HepG2 (cell line): ENCODE measurements at regions not wholly inside any gene's neighbourhood (a gene's known extent, or its start where the extent isn't known, plus 50 kb on each side); places are given as distances from the start of the nearest gene placed in this dataset.

Experiments
- ATAC-seq: fragments of 200-7000 bp; cut with Tn5 transposase; 3 replicates; pipeline ENCODE4 v1.9.1; 2020; ENCODE audit warnings: mild to moderate bottlenecking, moderate library complexity
- BruUV-seq: library from RNA; stranded (reverse); fragments of 400-500 nt; replicated peaks from 2 replicates; lab custom pipeline; 2021; lab: Mats Ljungman, UMichigan
- CTCF ChIA-PET: fragments of 300-600 bp; formaldehyde crosslinking; extraction: SDS; loops from one replicate; lab custom pipeline; 2021; ENCODE audit warnings: low total read pairs, inconsistent platforms, low intra/inter-chr PET ratio; lab: Yijun Ruan, JAX
- POLR2A ChIA-PET: fragments of 350-600 bp; sonication (Branson Sonifier 250); formaldehyde crosslinking; loops from one replicate; lab custom pipeline; 2020; ENCODE audit warnings: antibody characterized with exemption, inconsistent platforms; lab: Yijun Ruan, JAX
- DNase-seq: peaks from one replicate; pipeline ENCODE4 v3.0.0-alpha.2; 2015; ENCODE audit warnings: low spot score
- FAIRE-seq: peaks from 3 replicates; lab custom pipeline; 2011; peaks lifted over from hg19 to GRCh38; lab: Jason Lieb, UNC
- H2AFZ ChIP-seq: one replicate; pipeline ENCODE4 v1.6.1; 2011; ENCODE audit warnings: low read length, inconsistent platforms
- H3K27ac ChIP-seq: fragments of 300-600 bp; 3 replicates; pipeline ENCODE4 v1.8.0; 2011; ENCODE audit warnings: mixed run types, mild to moderate bottlenecking, mixed read lengths, low read length, inconsistent platforms; ENCODE audit not compliant: insufficient read depth; ENCODE audit errors: extremely low read length
- H3K27me3 ChIP-seq, 2 experiments: fragments of 200-600 bp in 1 of 2; 2 replicates in 1 of 2; 3 replicates in 1 of 2; pipeline versions ENCODE4 v1.6.0 to v1.8.0; 2011; ENCODE audit warnings: low read length in 2 of 2, mild to moderate bottlenecking in 2 of 2, moderate library complexity in 2 of 2, inconsistent platforms in 1 of 2; ENCODE audit not compliant: insufficient read depth in 2 of 2, control insufficient read depth in 1 of 2
- H3K36me3 ChIP-seq, 2 experiments: fragments of 200-600 bp in 1 of 2; replicated peaks in 1 of 2; 2 replicates in 1 of 2; 3 replicates in 1 of 2; pipeline versions ENCODE4 v1.5.1 to v1.8.0; 2011; ENCODE audit warnings: low read length in 2 of 2, inconsistent platforms in 1 of 2; ENCODE audit not compliant: insufficient read depth in 2 of 2, control insufficient read depth in 1 of 2
- H3K4me1 ChIP-seq: 2 replicates; pipeline ENCODE4 v1.5.1; 2012; ENCODE audit warnings: low read length, inconsistent platforms; ENCODE audit not compliant: insufficient read depth
- H3K4me2 ChIP-seq: 2 replicates; pipeline ENCODE4 v1.6.0; 2011; ENCODE audit warnings: low read depth, low read length, inconsistent platforms
- H3K4me3 ChIP-seq, 3 experiments: fragments of 200-600 bp in 1 of 3; sonication (generic), shearing (Covaris generic) in 1 of 3; replicated peaks in 1 of 3; 2 replicates each; pipeline ENCODE4 v1.5.1; 2011 to 2016; ENCODE audit warnings: low read length in 3 of 3, inconsistent platforms in 2 of 3, low read depth in 2 of 3, mild to moderate bottlenecking in 2 of 3, control low read depth in 1 of 3, mixed read lengths in 1 of 3; ENCODE audit not compliant: insufficient read depth in 1 of 3
- H3K79me2 ChIP-seq: one replicate; pipeline ENCODE4 v1.6.1; 2011; ENCODE audit warnings: low read length, inconsistent platforms; ENCODE audit not compliant: insufficient read depth
- H3K9ac ChIP-seq: 2 replicates; pipeline ENCODE4 v1.6.0; 2011; ENCODE audit warnings: mild to moderate bottlenecking, low read depth, low read length, inconsistent platforms; ENCODE audit not compliant: insufficient read depth
- H3K9me3 ChIP-seq: 2 replicates; pipeline ENCODE4 v1.5.1; 2012; ENCODE audit warnings: mild to moderate bottlenecking, low read length
- H4K20me1 ChIP-seq: 2 replicates; pipeline ENCODE4 v1.6.0; 2011; ENCODE audit warnings: inconsistent platforms, mild to moderate bottlenecking, low read length, moderate library complexity; ENCODE audit not compliant: insufficient read depth
- CHD4 ChIP-seq: fragments of 200-600 bp; sonication (generic); IDR thresholded peaks from 2 replicates; pipeline ENCODE4 v1.7.0; 2017; ENCODE audit warnings: mild to moderate bottlenecking, low read length, borderline replicate concordance
- HMGXB4 ChIP-seq, 2 experiments: sonication (generic) in 1 of 2; formaldehyde crosslinking in 1 of 2; IDR thresholded peaks; 2 replicates each; pipeline versions ENCODE4 v1.4.0 to v1.6.1; 2018 to 2020; ENCODE audit warnings: missing genetic modification reagents in 2 of 2, borderline replicate concordance in 1 of 2, low read depth in 1 of 2, mild to moderate bottlenecking in 1 of 2, missing biosample characterization in 1 of 2
- KDM5B ChIP-seq: sonication (generic); formaldehyde crosslinking; IDR thresholded peaks from 2 replicates; pipeline ENCODE4 v1.4.0; 2020; ENCODE audit warnings: missing genetic modification reagents, mild to moderate bottlenecking, borderline replicate concordance
- RBAK ChIP-seq: sonication (generic); formaldehyde crosslinking; IDR thresholded peaks from 2 replicates; pipeline ENCODE4 v1.5.1; 2020; ENCODE audit warnings: mild to moderate bottlenecking, missing genetic modification reagents
- ZMYM4 ChIP-seq: sonication (generic); formaldehyde crosslinking; IDR thresholded peaks from 2 replicates; pipeline ENCODE4 v1.8.1; 2023; ENCODE audit warnings: mild to moderate bottlenecking, missing genetic modification reagents
- WGBS: methylation state at CpG from one replicate; pipeline ENCODE4 v1.1.6; 2017; ENCODE audit warnings: low lambda C conversion rate; 5-methylcytosine and 5-hydroxymethylcytosine counted together
- in situ Hi-C: cut with HindIII; loops from 2 replicates; pipeline ENCODE4 v1.10.0; 2017; ENCODE audit warnings: low pct_unique_long_range_greater_than_20kb; ENCODE audit not compliant: extremely low pct_ligation_motif_present
- intact Hi-C: fragments of 100-400 bp; cut with micrococcal nuclease; formaldehyde crosslinking; loops from one replicate; pipeline ENCODE4 v1.10.0; 2022; ENCODE audit not compliant: unreplicated experiment
- TF ChIP-seq, protein P1 (sequence below): sonication (generic); formaldehyde crosslinking; IDR thresholded peaks from 2 replicates; pipeline ENCODE4 v1.5.0; 2020; ENCODE audit warnings: mild to moderate bottlenecking, missing genetic modification reagents, borderline replicate concordance

GRCh38 chr2:83578405-83578804 lies 880.7 kb downstream of the SUCLG1 start:
- no peak for ATAC-seq
- H3K27me3 ChIP-seq: no peaks in the 10 kb centered on the region
- no peak for FAIRE-seq
- no TSS peak for BruUV-seq
- ChIA-PET POLR2A (no interaction called here), CTCF (no interaction called here)
- H3K4me2 ChIP-seq: no peak overlapping the region
- TF ChIP-seq, protein P1, sequence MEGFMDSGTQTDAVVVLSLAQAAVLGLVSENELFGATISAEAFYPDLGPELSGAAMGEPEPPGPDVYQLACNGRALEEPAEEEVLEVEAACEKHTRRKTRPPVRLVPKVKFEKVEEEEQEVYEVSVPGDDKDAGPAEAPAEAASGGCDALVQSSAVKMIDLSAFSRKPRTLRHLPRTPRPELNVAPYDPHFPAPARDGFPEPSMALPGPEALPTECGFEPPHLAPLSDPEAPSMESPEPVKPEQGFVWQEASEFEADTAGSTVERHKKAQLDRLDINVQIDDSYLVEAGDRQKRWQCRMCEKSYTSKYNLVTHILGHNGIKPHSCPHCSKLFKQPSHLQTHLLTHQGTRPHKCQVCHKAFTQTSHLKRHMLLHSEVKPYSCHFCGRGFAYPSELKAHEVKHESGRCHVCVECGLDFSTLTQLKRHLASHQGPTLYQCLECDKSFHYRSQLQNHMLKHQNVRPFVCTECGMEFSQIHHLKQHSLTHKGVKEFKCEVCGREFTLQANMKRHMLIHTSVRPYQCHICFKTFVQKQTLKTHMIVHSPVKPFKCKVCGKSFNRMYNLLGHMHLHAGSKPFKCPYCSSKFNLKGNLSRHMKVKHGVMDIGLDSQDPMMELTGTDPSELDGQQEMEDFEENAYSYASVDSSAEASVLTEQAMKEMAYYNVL: no peak
- TF ChIP-seq ZMYM4 (CRISPR knock-in tag) (no peak), KDM5B (CRISPR knock-in tag) (no peak), CHD4 (no peak), RBAK (CRISPR knock-in tag) (no peak), HMGXB4 (CRISPR knock-in tag; IDR thresholded peaks at IDR 0.05; ENCODE audit: borderline replicate concordance in 1 of 2, low read depth in 1 of 2) (no peak)
- intact Hi-C loops: no loop called here
- DNase-seq: no peak
- no peaks in the 10 kb centered on the region for H3K36me3 ChIP-seq
- no peaks in the 10 kb centered on the region for H3K79me2 ChIP-seq
- no peak overlapping the region for H3K27ac ChIP-seq
- H3K9ac ChIP-seq: no peak overlapping the region
- in situ Hi-C loops: no loop called here
- H3K4me3 ChIP-seq: no peak overlapping the region
- H4K20me1 ChIP-seq: no peaks in the 10 kb centered on the region
- H3K9me3 ChIP-seq: peaks cover 45% of the 10 kb centered on the region
- H3K4me1 ChIP-seq: no peaks in the 10 kb centered on the region
- WGBS: 26% methylated on average over 2 of the region's 2 CpGs
- H2AFZ ChIP-seq: no peak overlapping the region
